ENCODE measurements at regions not wholly inside any gene's neighbourhood (a gene's known extent, or its start where the extent isn't known, plus 50 kb on each side); places are given as distances from the start of the nearest gene placed in this dataset.

DNA sequence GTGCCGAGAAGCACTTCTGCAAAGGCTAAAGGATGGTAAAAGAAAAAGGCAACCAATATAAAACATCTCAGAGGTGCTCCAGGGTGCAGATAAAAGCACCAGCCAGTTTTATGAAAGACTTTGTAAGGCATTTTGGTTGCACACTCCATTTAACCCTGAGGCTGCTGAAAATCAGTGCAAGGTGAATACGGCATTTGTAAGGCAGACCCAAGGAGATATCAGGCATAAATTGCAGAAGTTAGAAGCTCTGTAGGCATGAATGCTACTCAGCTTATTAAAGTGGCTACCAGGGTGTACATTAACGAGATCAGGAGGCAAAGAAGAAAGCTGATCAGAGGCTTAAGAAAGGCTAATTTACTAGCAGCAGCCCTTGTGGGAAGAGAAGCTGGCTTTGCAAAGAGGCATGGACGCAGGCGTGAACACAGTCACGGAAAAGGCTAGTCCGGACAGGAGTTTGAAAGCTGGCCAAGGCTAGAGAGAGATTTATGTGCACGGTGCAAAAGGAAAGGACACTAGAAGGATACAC lies 99.6 kb downstream of the ZNF429 start:
- TF ChIP-seq CTCF (IDR thresholded peaks at IDR 0.05), result no peak
- no peaks in the 10 kb centered on the region for H3K9me3 ChIP-seq
- no peaks in the 10 kb centered on the region for H3K36me3 ChIP-seq
- peak overlapping the region; percentile 72 for H3K27ac ChIP-seq
- ATAC-seq (peak; percentile 37), DNase-seq (no peak)
- intact Hi-C loops (cut with DNase I), result no loop called here
- H3K4me1 ChIP-seq, result peaks cover 6% of the 10 kb centered on the region
- no peaks in the 10 kb centered on the region for H3K27me3 ChIP-seq
- H3K4me3 ChIP-seq, result peak overlapping the region; percentile 48

Data from upper lobe of right lung (tissue), 1 donor.